ENCODE measurements at regions not wholly inside any gene's neighbourhood (a gene's known extent, or its start where the extent isn't known, plus 50 kb on each side); places are given as distances from the start of the nearest gene placed in this dataset.

DNA sequence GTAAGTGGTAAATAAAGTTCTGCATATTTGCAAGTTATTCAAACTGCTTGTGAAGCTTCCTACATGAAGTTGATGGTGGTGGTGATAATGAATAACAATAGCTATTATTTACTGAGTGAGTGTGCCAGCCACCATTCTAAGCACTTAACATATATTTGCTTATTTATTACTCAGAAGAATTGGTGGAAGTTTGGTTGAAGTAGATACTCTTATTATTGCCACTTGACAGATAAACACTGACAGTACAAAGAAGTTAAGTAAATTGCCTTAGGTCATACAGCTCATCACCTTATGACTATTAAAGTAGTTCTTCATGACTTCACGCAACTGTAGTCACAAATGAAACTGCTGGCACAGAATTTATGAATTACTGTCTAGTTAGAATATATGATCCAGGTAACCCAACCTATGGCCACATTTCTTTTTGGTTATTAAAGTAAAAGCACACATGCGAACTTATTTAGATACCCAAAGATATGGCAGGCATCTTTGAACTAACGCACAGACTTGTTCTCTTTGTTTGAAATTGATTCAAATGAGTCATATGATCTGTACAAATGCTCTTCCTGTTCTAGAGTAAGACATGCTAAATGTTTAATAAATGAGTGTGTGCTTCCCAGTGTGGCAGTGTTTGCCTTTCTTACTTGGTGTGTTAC lies 99.8 kb upstream of the NR2F2 start:
- TF ChIP-seq CTCF (IDR thresholded peaks at IDR 0.05; ENCODE audit: insufficient read depth, low read length) (no peak), POLR2AphosphoS5 (IDR thresholded peaks at IDR 0.05; ENCODE audit: low read depth) (no peak), GABPA (IDR thresholded peaks at IDR 0.05; ENCODE audit: low read depth) (no peak), SPI1 (IDR thresholded peaks at IDR 0.05; ENCODE audit: borderline replicate concordance, low read depth) (no peak)
